ENCODE measurements at regions not wholly inside any gene's neighbourhood (a gene's known extent, or its start where the extent isn't known, plus 50 kb on each side); places are given as distances from the start of the nearest gene placed in this dataset.

DNA sequence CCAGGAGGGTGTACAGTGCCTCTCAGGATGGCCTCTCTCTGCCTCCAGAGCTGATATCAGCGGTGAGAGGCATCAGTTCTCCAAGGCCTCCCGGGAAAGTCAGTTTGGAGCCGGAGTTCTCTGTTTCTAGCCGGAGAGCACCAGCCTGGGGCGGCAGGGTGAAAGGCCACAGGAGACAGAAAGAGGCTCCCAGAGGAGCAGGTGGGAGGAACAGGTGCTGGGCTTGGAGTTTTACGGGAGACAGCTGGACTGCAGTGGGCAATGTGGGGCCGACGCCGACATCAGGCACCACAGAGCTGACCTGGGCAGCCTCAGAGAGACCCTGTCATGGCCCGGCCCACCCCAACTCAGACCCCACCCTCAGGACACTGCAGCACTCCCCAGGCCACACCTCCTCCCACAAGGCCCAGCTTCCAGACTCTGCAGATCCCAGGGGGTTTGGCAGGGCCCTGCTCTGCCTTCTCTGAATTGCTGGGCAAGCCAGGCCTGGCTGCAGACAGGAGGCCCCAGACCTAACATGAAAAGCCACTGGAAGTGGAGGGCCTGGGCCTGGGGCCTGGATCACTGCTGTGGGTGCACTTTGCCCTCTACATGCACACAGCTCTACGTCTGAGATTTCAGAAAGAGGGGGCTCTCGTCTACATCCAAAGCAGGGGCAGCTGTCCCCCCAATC, 885.6 kb downstream of the BRD1 start:
- TF ChIP-seq POLR2AphosphoS5 (IDR thresholded peaks at IDR 0.05; ENCODE audit: low read depth) (no peak), GABPA (IDR thresholded peaks at IDR 0.05; ENCODE audit: low read depth) (no peak)
- TF ChIP-seq, protein P1, sequence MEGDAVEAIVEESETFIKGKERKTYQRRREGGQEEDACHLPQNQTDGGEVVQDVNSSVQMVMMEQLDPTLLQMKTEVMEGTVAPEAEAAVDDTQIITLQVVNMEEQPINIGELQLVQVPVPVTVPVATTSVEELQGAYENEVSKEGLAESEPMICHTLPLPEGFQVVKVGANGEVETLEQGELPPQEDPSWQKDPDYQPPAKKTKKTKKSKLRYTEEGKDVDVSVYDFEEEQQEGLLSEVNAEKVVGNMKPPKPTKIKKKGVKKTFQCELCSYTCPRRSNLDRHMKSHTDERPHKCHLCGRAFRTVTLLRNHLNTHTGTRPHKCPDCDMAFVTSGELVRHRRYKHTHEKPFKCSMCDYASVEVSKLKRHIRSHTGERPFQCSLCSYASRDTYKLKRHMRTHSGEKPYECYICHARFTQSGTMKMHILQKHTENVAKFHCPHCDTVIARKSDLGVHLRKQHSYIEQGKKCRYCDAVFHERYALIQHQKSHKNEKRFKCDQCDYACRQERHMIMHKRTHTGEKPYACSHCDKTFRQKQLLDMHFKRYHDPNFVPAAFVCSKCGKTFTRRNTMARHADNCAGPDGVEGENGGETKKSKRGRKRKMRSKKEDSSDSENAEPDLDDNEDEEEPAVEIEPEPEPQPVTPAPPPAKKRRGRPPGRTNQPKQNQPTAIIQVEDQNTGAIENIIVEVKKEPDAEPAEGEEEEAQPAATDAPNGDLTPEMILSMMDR (IDR thresholded peaks at IDR 0.05; ENCODE audit: insufficient read depth, low read length), result no peak

Data from HL-60 (cell line).